ENCODE measurements at regions not wholly inside any gene's neighbourhood (a gene's known extent, or its start where the extent isn't known, plus 50 kb on each side); places are given as distances from the start of the nearest gene placed in this dataset.

GRCh38 chr9:2486988-2487387, 134.6 kb upstream of the VLDLR start:
- no peak for TF ChIP-seq CTCF (IDR thresholded peaks at IDR 0.05 in 4 of 5, conservative IDR thresholded peaks at IDR 0.05 in 1 of 5)
- TF ChIP-seq POLR2A (IDR thresholded peaks at IDR 0.05), result no peak

All from gastrocnemius medialis (tissue), 4 donors.